Activated naive CD8-positive, alpha-beta T cell treated with anti-CD3 and anti-CD28 coated beads, Interleukin-2, amount 10 ng/mL, durations not matched to agents 7 days and 5 days (primary cell): ENCODE measurements at regions not wholly inside any gene's neighbourhood (a gene's known extent, or its start where the extent isn't known, plus 50 kb on each side); places are given as distances from the start of the nearest gene placed in this dataset.
"Not testable (repeated sequence)": the region's sequence is repeated elsewhere in the genome, so short reads cannot be mapped to it uniquely, and the experiment has no call there.

Experiments used
- ATAC-seq: fragments of 150-1000 bp; cut with Tn5 transposase; one replicate; pipeline ENCODE4 v1.10.0; 2021; ENCODE audit warnings: low read depth, moderate library complexity
- POLR2A ChIA-PET: fragments of 350-600 bp; sonication (Branson Sonifier 250); formaldehyde crosslinking; loops from one replicate; lab custom pipeline; 2021; ENCODE audit warnings: antibody characterized with exemption; lab: Charles Lee
- DNase-seq: peaks from one replicate; pipeline ENCODE4 v3.0.0; 2021
- H3K27ac Mint-ChIP-seq: one replicate; pipeline ENCODE4 v1.8.0; 2022; ENCODE audit warnings: mild to moderate bottlenecking, mixed read lengths
- H3K27me3 Mint-ChIP-seq: one replicate; pipeline ENCODE4 v1.8.0; 2022; ENCODE audit warnings: mild to moderate bottlenecking, moderate library complexity, mixed read lengths
- H3K36me3 Mint-ChIP-seq: one replicate; pipeline ENCODE4 v1.8.0; 2021; ENCODE audit warnings: mild to moderate bottlenecking, mixed read lengths
- H3K4me1 Mint-ChIP-seq: one replicate; pipeline ENCODE4 v1.8.0; 2021; ENCODE audit warnings: mixed read lengths
- H3K4me3 Mint-ChIP-seq: one replicate; pipeline ENCODE4 v1.8.0; 2022; ENCODE audit warnings: mild to moderate bottlenecking, moderate library complexity, mixed read lengths
- H3K9me3 Mint-ChIP-seq: one replicate; pipeline ENCODE4 v1.8.0; 2021; ENCODE audit warnings: mixed read lengths

GRCh38 chr18:49685231-49685942 lies 123.5 kb downstream of the LIPG start:
- no peak for ATAC-seq
- POLR2A ChIA-PET, result no interaction called here
- Mint-ChIP-seq H3K36me3 (no peaks in the 10 kb centered on the region), H3K9me3 (no peaks in the 10 kb centered on the region), H3K4me1 (no peaks in the 10 kb centered on the region), H3K27ac (no peak overlapping the region), H3K27me3 (peaks cover 12% of the 10 kb centered on the region), H3K4me3 (no peak overlapping the region)
- no peak for DNase-seq

DNA sequence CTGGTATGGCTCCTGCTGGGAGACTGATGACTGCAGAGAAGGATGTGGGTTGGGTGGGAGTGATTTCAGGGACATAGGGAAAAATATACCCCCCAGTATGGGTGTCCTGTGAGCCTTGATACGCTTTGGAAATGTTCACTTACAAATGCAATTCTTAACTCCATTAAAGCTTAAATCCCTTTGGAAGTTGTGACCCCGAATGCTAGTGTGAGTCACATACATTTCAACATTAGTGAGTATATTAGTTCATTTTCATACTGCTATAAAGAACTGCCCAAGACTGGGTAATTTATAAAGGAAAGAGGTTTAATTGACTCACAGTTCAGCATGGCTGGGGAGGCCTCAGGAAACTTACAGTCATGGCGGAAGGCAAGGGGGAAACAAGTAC lies 120.9 kb downstream of the LIPG start:
- H3K4me1 Mint-ChIP-seq, H3K9me3 Mint-ChIP-seq, DNase-seq, H3K27me3 Mint-ChIP-seq, H3K4me3 Mint-ChIP-seq, H3K27ac Mint-ChIP-seq, POLR2A ChIA-PET, ATAC-seq, H3K36me3 Mint-ChIP-seq: not testable (repeated sequence)

DNA sequence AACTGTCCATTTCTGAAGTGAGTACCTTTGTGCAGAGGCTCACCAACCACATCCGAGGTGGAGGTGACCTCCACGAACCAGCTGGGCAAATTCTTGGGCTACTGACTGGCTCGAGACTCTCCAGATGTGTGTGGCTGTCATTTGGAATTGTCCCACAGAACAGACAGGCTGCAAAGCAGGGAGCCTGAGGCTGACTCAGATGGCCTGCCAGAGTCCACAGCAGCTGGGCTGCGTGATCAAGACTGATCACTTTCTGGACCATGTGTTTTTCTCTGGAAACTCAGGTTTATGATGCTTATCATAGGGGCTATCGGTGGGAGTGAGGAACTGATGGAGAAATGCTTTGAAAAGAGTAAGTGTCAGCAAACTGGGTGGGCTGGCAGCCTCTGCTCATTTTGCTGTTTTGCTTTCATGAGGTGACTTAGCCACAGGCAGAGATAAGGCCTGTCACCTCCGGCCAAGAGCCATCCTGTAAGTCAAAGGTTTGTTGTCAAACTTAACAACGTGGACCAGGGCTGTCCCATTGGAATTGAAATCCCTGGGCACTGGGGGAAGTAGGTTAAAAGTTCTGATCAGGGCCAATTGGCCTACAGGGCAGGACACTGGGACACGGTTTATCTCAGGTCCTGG lies 120.4 kb downstream of the LIPG start:
- no peaks in the 10 kb centered on the region for H3K36me3 Mint-ChIP-seq
- H3K27ac Mint-ChIP-seq, result no peak overlapping the region
- DNase-seq (no peak), ATAC-seq (no peak)
- peaks cover 2% of the 10 kb centered on the region for H3K4me1 Mint-ChIP-seq
- no peak overlapping the region for H3K4me3 Mint-ChIP-seq
- POLR2A ChIA-PET, result no interaction called here
- H3K9me3 Mint-ChIP-seq, result no peaks in the 10 kb centered on the region
- peaks cover 9% of the 10 kb centered on the region for H3K27me3 Mint-ChIP-seq

- Mint-ChIP-seq H3K27ac (no peak overlapping the region), H3K4me1 (peaks cover 2% of the 10 kb centered on the region), H3K4me3 (no peak overlapping the region), H3K27me3 (peaks cover 9% of the 10 kb centered on the region), H3K36me3 (no peaks in the 10 kb centered on the region), H3K9me3 (no peaks in the 10 kb centered on the region)
- POLR2A ChIA-PET, result no interaction called here
- ATAC-seq, result no peak
- DNase-seq, result no peak
Measured at GRCh38 chr18:49681387-49681786, 119.5 kb downstream of the LIPG start.

DNA sequence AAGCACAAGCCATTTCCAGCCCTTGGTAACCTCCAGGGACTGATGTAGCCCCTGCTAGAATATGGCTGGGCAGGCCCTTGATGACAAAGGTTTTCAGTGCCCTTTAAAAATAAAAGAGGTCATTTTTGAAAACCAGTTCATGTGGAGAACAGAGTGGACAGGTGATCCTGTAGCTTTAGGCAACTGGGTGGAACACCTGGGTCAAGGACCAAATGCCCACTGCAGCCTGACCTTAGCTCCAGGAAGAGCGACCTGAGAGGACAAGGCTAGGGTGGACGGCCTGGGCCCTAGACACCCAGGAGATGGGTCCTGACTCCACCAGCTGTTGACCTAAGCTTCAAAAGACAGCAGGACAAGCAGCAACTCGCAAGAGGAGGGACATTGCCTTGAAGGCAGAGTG lies 116.6 kb downstream of the LIPG start:
- ATAC-seq (no peak), DNase-seq (no peak)
- H3K36me3 Mint-ChIP-seq, result no peaks in the 10 kb centered on the region
- H3K9me3 Mint-ChIP-seq, result no peaks in the 10 kb centered on the region
- H3K27ac Mint-ChIP-seq, result no peak overlapping the region
- POLR2A ChIA-PET, result no interaction called here
- peaks cover 11% of the 10 kb centered on the region for H3K27me3 Mint-ChIP-seq
- H3K4me3 Mint-ChIP-seq, result no peak overlapping the region
- H3K4me1 Mint-ChIP-seq, result peaks cover 2% of the 10 kb centered on the region

DNA sequence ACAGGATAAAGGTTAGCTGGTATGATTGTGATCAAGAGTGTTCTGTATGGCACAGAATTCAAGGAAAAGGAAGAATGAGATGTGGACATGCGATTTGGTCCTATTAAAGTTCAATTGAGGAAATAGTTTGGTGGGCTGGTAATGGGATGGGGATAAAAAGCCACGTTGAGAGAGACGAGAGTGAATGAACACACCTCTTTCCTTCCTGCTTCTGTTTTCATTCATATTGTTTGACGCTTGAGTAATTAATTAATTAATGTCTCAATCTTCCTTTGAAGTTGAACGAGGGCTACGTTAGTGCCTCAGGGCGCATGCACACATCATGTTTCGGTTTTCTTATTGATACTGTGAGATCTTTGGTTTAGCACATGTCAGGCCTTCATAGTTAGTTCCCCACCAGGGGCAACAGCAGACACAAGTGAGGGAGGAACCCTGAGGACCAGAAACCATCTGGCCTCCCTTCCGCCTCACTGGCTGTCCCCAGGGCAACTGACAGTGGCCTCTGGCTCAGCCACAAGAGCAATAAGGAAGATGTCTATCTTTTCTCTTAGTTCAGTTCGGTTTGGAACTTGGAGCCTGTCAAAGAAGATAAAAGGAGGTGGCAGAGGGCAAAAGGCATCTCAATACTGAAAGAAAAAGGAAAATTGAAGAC lies 116.0 kb downstream of the LIPG start:
- Mint-ChIP-seq H3K4me3 (no peak overlapping the region), H3K27me3 (peaks cover 10% of the 10 kb centered on the region), H3K27ac (no peak overlapping the region), H3K9me3 (no peaks in the 10 kb centered on the region), H3K4me1 (peaks cover 2% of the 10 kb centered on the region), H3K36me3 (no peaks in the 10 kb centered on the region)
- POLR2A ChIA-PET, result no interaction called here
- no peak for ATAC-seq
- no peak for DNase-seq

- H3K4me1 Mint-ChIP-seq, result peaks cover 2% of the 10 kb centered on the region
- no peak overlapping the region for H3K4me3 Mint-ChIP-seq
- no peaks in the 10 kb centered on the region for H3K9me3 Mint-ChIP-seq
- ATAC-seq (no peak), DNase-seq (no peak)
- no peak overlapping the region for H3K27ac Mint-ChIP-seq
- H3K27me3 Mint-ChIP-seq, result peaks cover 12% of the 10 kb centered on the region
- no peaks in the 10 kb centered on the region for H3K36me3 Mint-ChIP-seq
- POLR2A ChIA-PET, result no interaction called here
Measured at GRCh38 chr18:49677081-49677480, 115.2 kb downstream of the LIPG start.

DNA sequence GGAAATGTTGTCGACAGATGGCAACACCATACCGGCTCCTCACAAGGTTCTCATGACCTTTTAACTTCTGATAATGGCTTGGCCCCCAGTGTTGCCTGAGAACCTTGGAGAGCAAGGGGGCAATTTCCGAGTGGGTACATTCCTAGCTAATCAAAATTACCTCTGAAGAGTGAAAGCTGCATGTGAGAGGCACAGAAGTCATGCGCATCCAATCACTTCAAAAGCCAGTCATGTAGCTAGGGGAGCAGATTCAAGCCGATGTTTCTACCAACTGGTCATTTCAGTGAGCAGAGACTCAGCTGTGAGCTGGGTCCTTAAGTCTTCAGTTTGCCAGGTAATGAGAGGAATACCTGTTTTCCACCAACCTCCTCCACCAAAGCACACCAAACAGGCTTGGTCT lies 111.4 kb downstream of the LIPG start:
- no peak overlapping the region for H3K4me3 Mint-ChIP-seq
- no peak for ATAC-seq
- no peak for DNase-seq
- H3K27me3 Mint-ChIP-seq, result peaks cover 31% of the 10 kb centered on the region
- POLR2A ChIA-PET, result no interaction called here
- no peaks in the 10 kb centered on the region for H3K9me3 Mint-ChIP-seq
- H3K36me3 Mint-ChIP-seq, result no peaks in the 10 kb centered on the region
- no peak overlapping the region for H3K27ac Mint-ChIP-seq
- H3K4me1 Mint-ChIP-seq, result peaks cover 2% of the 10 kb centered on the region

DNA sequence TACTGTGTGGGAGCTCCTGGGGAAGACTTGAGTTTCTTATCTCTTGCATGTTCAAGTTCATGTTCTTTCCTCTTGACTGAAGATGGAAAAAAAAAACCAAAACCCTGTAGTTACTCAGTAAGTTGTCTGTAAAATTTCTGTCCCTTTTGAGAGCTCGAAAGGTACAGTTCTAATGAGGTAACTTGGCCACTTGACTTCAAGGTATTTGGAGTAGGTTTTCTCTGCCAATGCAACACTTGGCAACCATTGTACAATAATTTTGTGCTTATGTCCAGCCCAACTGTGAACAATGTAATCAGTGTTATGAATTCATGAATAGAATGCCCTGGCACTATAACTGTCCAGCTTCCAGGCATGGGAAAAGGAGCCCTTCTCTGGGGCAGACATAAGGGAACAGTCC lies 111.0 kb downstream of the LIPG start:
- H3K27me3 Mint-ChIP-seq, result peaks cover 34% of the 10 kb centered on the region
- no peaks in the 10 kb centered on the region for H3K36me3 Mint-ChIP-seq
- H3K4me3 Mint-ChIP-seq, result no peak overlapping the region
- H3K27ac Mint-ChIP-seq, result no peak overlapping the region
- ATAC-seq (no peak), DNase-seq (no peak)
- H3K4me1 Mint-ChIP-seq, result peaks cover 2% of the 10 kb centered on the region
- H3K9me3 Mint-ChIP-seq, result no peaks in the 10 kb centered on the region
- POLR2A ChIA-PET, result no interaction called here

GRCh38 chr18:49669403-49669802 lies 107.5 kb downstream of the LIPG start:
- Mint-ChIP-seq H3K27ac (no peak overlapping the region), H3K4me1 (no peaks in the 10 kb centered on the region)

GRCh38 chr18:49668574-49669275 lies 106.9 kb downstream of the LIPG start:
- DNase-seq (no peak), ATAC-seq (no peak)
- POLR2A ChIA-PET, result no interaction called here
- no peak overlapping the region for H3K4me3 Mint-ChIP-seq
- peaks cover 35% of the 10 kb centered on the region for H3K27me3 Mint-ChIP-seq
- H3K9me3 Mint-ChIP-seq, result no peaks in the 10 kb centered on the region
- H3K27ac Mint-ChIP-seq, result no peak overlapping the region
- no peaks in the 10 kb centered on the region for H3K36me3 Mint-ChIP-seq
- no peaks in the 10 kb centered on the region for H3K4me1 Mint-ChIP-seq

More at GRCh38 chr18:49669403-49669802, 107.5 kb downstream of the LIPG start:
- no peak for DNase-seq
- Mint-ChIP-seq H3K27me3 (peaks cover 37% of the 10 kb centered on the region), H3K36me3 (no peaks in the 10 kb centered on the region), H3K4me3 (no peak overlapping the region), H3K9me3 (no peaks in the 10 kb centered on the region)
- no peak for ATAC-seq
- POLR2A ChIA-PET, result no interaction called here

GRCh38 chr18:49667462-49667861 lies 105.6 kb downstream of the LIPG start:
- Mint-ChIP-seq H3K4me3 (no peak overlapping the region), H3K27me3 (peaks cover 32% of the 10 kb centered on the region), H3K27ac (no peak overlapping the region), H3K4me1 (no peaks in the 10 kb centered on the region), H3K36me3 (no peaks in the 10 kb centered on the region), H3K9me3 (no peaks in the 10 kb centered on the region)
- ATAC-seq, result no peak
- no peak for DNase-seq
- POLR2A ChIA-PET, result no interaction called here

DNA sequence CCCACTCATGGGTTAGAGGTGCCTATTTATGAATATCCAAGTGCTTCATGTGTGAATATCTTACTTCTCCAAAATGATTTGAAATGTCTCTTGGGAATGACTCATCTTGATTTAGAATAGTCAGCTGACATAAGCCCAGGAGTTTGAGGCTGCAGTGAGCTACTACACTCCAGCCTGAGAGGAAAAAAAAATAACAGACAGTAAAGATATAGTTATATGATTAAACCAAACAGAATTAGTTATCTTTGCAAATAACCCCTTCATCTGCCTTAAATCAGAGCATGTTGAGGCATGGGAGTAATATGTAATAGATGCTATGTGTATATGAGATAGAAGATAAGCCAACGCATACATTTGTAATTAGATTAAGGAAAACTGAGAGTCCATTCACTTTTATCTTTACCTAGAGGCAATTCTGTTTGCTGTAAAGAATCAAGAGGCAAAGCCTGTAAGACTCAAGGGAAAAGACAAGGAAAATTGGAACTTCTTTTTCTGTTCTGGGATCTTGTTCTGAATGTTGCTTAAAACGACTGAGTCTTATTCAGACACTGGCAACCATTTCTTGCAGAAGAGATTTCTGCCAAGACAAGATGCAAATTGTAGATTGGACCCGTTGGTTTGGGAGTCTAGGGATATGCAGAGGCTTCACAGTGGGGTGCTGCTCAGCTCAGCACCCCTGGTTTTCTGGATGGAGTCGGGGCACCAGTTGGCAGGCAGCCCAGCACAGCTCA lies 104.4 kb downstream of the LIPG start:
- DNase-seq (no peak), ATAC-seq (no peak)
- Mint-ChIP-seq H3K27ac (no peak overlapping the region), H3K4me1 (no peaks in the 10 kb centered on the region), H3K36me3 (no peaks in the 10 kb centered on the region), H3K9me3 (no peaks in the 10 kb centered on the region), H3K27me3 (peaks cover 27% of the 10 kb centered on the region), H3K4me3 (no peak overlapping the region)
- POLR2A ChIA-PET, result no interaction called here
